Upper lobe of right lung (tissue), 1 donor: ENCODE measurements at regions not wholly inside any gene's neighbourhood (a gene's known extent, or its start where the extent isn't known, plus 50 kb on each side); places are given as distances from the start of the nearest gene placed in this dataset.
"Not testable (repeated sequence)": the region's sequence is repeated elsewhere in the genome, so short reads cannot be mapped to it uniquely, and the experiment has no call there.

Experiments used
- ATAC-seq: fragments of 200-7000 bp; cut with Tn5 transposase; one replicate; pipeline ENCODE4 v1.9.1; 2020; ENCODE audit warnings: mild to moderate bottlenecking, moderate library complexity
- DNase-seq: peaks from one replicate; pipeline ENCODE4 v3.0.0-alpha.2; 2020
- H3K27ac ChIP-seq: fragments of 200-600 bp; one replicate; pipeline ENCODE4 v1.8.0; 2022
- H3K27me3 ChIP-seq: fragments of 200-600 bp; one replicate; pipeline ENCODE4 v1.8.0; 2022; ENCODE audit warnings: mild to moderate bottlenecking
- H3K36me3 ChIP-seq: fragments of 200-600 bp; one replicate; pipeline ENCODE4 v1.8.0; 2022
- H3K4me1 ChIP-seq: fragments of 200-600 bp; one replicate; pipeline ENCODE4 v1.8.0; 2022
- H3K4me3 ChIP-seq: fragments of 200-600 bp; one replicate; pipeline ENCODE4 v1.8.0; 2022; ENCODE audit warnings: mild to moderate bottlenecking
- H3K9me3 ChIP-seq: fragments of 200-600 bp; one replicate; pipeline ENCODE4 v1.8.0; 2022
- CTCF ChIP-seq: fragments of 200-600 bp; IDR thresholded peaks from one replicate; pipeline ENCODE4 v1.8.0; 2022; ENCODE audit warnings: antibody characterized with exemption
- intact Hi-C: fragments of 100-400 bp; cut with DNase I; formaldehyde crosslinking; loops from one replicate; pipeline ENCODE4 v1.11.0; 2022
- donor health status: DM: no; HTN: yes; CAD: no; lungs with severe emphysema.

- ATAC-seq, result no peak
- Histone ChIP-seq H3K27ac (no peak overlapping the region), H3K27me3 (no peaks in the 10 kb centered on the region), H3K4me3 (no peak overlapping the region), H3K36me3 (no peaks in the 10 kb centered on the region), H3K4me1 (no peaks in the 10 kb centered on the region), H3K9me3 (no peaks in the 10 kb centered on the region)
- intact Hi-C loops, result no loop called here
- DNase-seq, result no peak
- no peak for TF ChIP-seq CTCF
Measured at GRCh38 chrX:830532-830931, 199.9 kb downstream of the SHOX start.

GRCh38 chrX:829145-829544, 198.6 kb downstream of the SHOX start:
- no peaks in the 10 kb centered on the region for H3K4me1 ChIP-seq

GRCh38 chrX:828411-828959, 197.9 kb downstream of the SHOX start:
- ATAC-seq, result no peak

More at GRCh38 chrX:829145-829544, 198.6 kb downstream of the SHOX start:
- no peak for TF ChIP-seq CTCF
- intact Hi-C loops, result no loop called here
- Histone ChIP-seq H3K9me3 (no peaks in the 10 kb centered on the region), H3K27ac (no peak overlapping the region), H3K27me3 (no peaks in the 10 kb centered on the region), H3K36me3 (no peaks in the 10 kb centered on the region), H3K4me3 (no peak overlapping the region)
- ATAC-seq (no peak), DNase-seq (no peak)

GRCh38 chrX:826448-826847, 195.9 kb downstream of the SHOX start:
- no peaks in the 10 kb centered on the region for H3K4me1 ChIP-seq
- no peaks in the 10 kb centered on the region for H3K36me3 ChIP-seq
- no peaks in the 10 kb centered on the region for H3K9me3 ChIP-seq
- no peak overlapping the region for H3K4me3 ChIP-seq
- no peak for TF ChIP-seq CTCF
- H3K27ac ChIP-seq, result no peak overlapping the region
- DNase-seq, result no peak
- H3K27me3 ChIP-seq, result no peaks in the 10 kb centered on the region
- intact Hi-C loops, result no loop called here
- no peak for ATAC-seq

More at GRCh38 chrX:828411-828959, 197.9 kb downstream of the SHOX start:
- Histone ChIP-seq H3K36me3 (no peaks in the 10 kb centered on the region), H3K4me1 (no peaks in the 10 kb centered on the region), H3K9me3 (no peaks in the 10 kb centered on the region), H3K27ac (no peak overlapping the region), H3K4me3 (no peak overlapping the region), H3K27me3 (no peaks in the 10 kb centered on the region)
- no peak for DNase-seq
- intact Hi-C loops, result no loop called here
- no peak for TF ChIP-seq CTCF

GRCh38 chrX:825991-826390, 195.4 kb downstream of the SHOX start:
- DNase-seq, result no peak
- intact Hi-C loops, result no loop called here
- H3K27me3 ChIP-seq, result no peaks in the 10 kb centered on the region
- H3K9me3 ChIP-seq, result no peaks in the 10 kb centered on the region
- no peaks in the 10 kb centered on the region for H3K4me1 ChIP-seq
- H3K27ac ChIP-seq, result no peak overlapping the region
- no peak overlapping the region for H3K4me3 ChIP-seq
- ATAC-seq, result no peak
- no peaks in the 10 kb centered on the region for H3K36me3 ChIP-seq
- TF ChIP-seq CTCF, result no peak

- H3K9me3 ChIP-seq, H3K27me3 ChIP-seq, H3K36me3 ChIP-seq, H3K4me3 ChIP-seq, intact Hi-C loops, ATAC-seq, H3K4me1 ChIP-seq, H3K27ac ChIP-seq, DNase-seq: not testable (repeated sequence)
Measured at GRCh38 chrX:823073-823472, 192.5 kb downstream of the SHOX start.
